ENCODE measurements at regions not wholly inside any gene's neighbourhood (a gene's known extent, or its start where the extent isn't known, plus 50 kb on each side); places are given as distances from the start of the nearest gene placed in this dataset.

GRCh38 chr11:70709596-70709995 is 311.3 kb downstream of the CTTN start:
- no peaks in the 10 kb centered on the region for H3K9me3 Mint-ChIP-seq (ENCODE audit: low read depth)
- H3K27ac Mint-ChIP-seq (ENCODE audit: unreplicated experiment) = no peak overlapping the region
- no peaks in the 10 kb centered on the region for H3K36me3 Mint-ChIP-seq (ENCODE audit: low read depth)

GRCh38 chr11:70710192-70710591 is 311.9 kb downstream of the CTTN start:
- Mint-ChIP-seq H3K36me3 (ENCODE audit: low read depth) (no peaks in the 10 kb centered on the region), H3K27me3 (ENCODE audit: low read depth) (peaks cover 36% of the 10 kb centered on the region), H3K9me3 (ENCODE audit: low read depth) (no peaks in the 10 kb centered on the region), H3K4me1 (ENCODE audit: low read depth) (no peaks in the 10 kb centered on the region), H3K4me3 (ENCODE audit: unreplicated experiment) (no peak overlapping the region), H3K27ac (ENCODE audit: unreplicated experiment) (no peak overlapping the region)
- no peak for DNase-seq (ENCODE audit: low spot score)
- no peak for TF ChIP-seq CTCF (IDR thresholded peaks at IDR 0.05)

More at GRCh38 chr11:70709596-70709995, 311.3 kb downstream of the CTTN start:
- no peak for DNase-seq (ENCODE audit: low spot score)
- H3K4me3 Mint-ChIP-seq (ENCODE audit: unreplicated experiment) = no peak overlapping the region
- TF ChIP-seq CTCF (IDR thresholded peaks at IDR 0.05) = no peak
- no peaks in the 10 kb centered on the region for H3K4me1 Mint-ChIP-seq (ENCODE audit: low read depth)
- H3K27me3 Mint-ChIP-seq (ENCODE audit: low read depth) = peaks cover 33% of the 10 kb centered on the region

- Mint-ChIP-seq H3K9me3 (ENCODE audit: low read depth) (no peaks in the 10 kb centered on the region), H3K4me3 (ENCODE audit: unreplicated experiment) (no peak overlapping the region), H3K36me3 (ENCODE audit: low read depth) (no peaks in the 10 kb centered on the region), H3K27me3 (ENCODE audit: low read depth) (peaks cover 36% of the 10 kb centered on the region), H3K4me1 (ENCODE audit: low read depth) (no peaks in the 10 kb centered on the region), H3K27ac (ENCODE audit: unreplicated experiment) (no peak overlapping the region)
- DNase-seq (ENCODE audit: low spot score) = no peak
- no peak for TF ChIP-seq CTCF (IDR thresholded peaks at IDR 0.05)
Measured at GRCh38 chr11:70710601-70711000, 312.3 kb downstream of the CTTN start.

GRCh38 chr11:70711095-70711910 is 313.0 kb downstream of the CTTN start:
- no peak for TF ChIP-seq CTCF (IDR thresholded peaks at IDR 0.05)
- no peaks in the 10 kb centered on the region for H3K9me3 Mint-ChIP-seq (ENCODE audit: low read depth)
- no peaks in the 10 kb centered on the region for H3K4me1 Mint-ChIP-seq (ENCODE audit: low read depth)
- H3K36me3 Mint-ChIP-seq (ENCODE audit: low read depth) = no peaks in the 10 kb centered on the region
- H3K27me3 Mint-ChIP-seq (ENCODE audit: low read depth) = peaks cover 36% of the 10 kb centered on the region
- no peak overlapping the region for H3K27ac Mint-ChIP-seq (ENCODE audit: unreplicated experiment)
- no peak overlapping the region for H3K4me3 Mint-ChIP-seq (ENCODE audit: unreplicated experiment)
- DNase-seq (ENCODE audit: low spot score) = no peak

GRCh38 chr11:70711911-70712185 is 313.5 kb downstream of the CTTN start:
- H3K9me3 Mint-ChIP-seq (ENCODE audit: low read depth) = no peaks in the 10 kb centered on the region
- H3K27ac Mint-ChIP-seq (ENCODE audit: unreplicated experiment) = no peak overlapping the region
- peaks cover 36% of the 10 kb centered on the region for H3K27me3 Mint-ChIP-seq (ENCODE audit: low read depth)
- no peaks in the 10 kb centered on the region for H3K36me3 Mint-ChIP-seq (ENCODE audit: low read depth)
- TF ChIP-seq CTCF (IDR thresholded peaks at IDR 0.05) = no peak
- H3K4me3 Mint-ChIP-seq (ENCODE audit: unreplicated experiment) = no peak overlapping the region
- H3K4me1 Mint-ChIP-seq (ENCODE audit: low read depth) = no peaks in the 10 kb centered on the region
- no peak for DNase-seq (ENCODE audit: low spot score)

Measured in chondrocyte (in vitro differentiated cells).